ENCODE measurements at regions not wholly inside any gene's neighbourhood (a gene's known extent, or its start where the extent isn't known, plus 50 kb on each side); places are given as distances from the start of the nearest gene placed in this dataset.

GRCh38 chr5:6088706-6089105, 289.6 kb downstream of the MED10 start:
- no peak overlapping the region for H3K27ac ChIP-seq (ENCODE audit: low read depth, low read length)
- DNase-seq (no peak), ATAC-seq (no peak)
- Mint-ChIP-seq H3K27me3 (peaks cover 0 to 9% (median 5%) of the 10 kb centered on the region in 5 donors), H3K36me3 (no peaks in the 10 kb centered on the region), H3K4me3 (no peak overlapping the region), H3K4me1 (peaks cover 0 to 1% (median 0%) of the 10 kb centered on the region in 7 donors), H3K27ac (no peak overlapping the region), H3K9me3 (peaks cover 0 to 8% (median 0%) of the 10 kb centered on the region in 11 donors)
- H3K36me3 ChIP-seq (ENCODE audit: control insufficient read depth in 2 of 3, insufficient read depth in 3 of 3, low read length in 3 of 3): no peaks in the 10 kb centered on the region
- H3K4me3 ChIP-seq (ENCODE audit: low read length): no peak overlapping the region
- ChIA-PET CTCF (no interaction called here), POLR2A (no interaction called here)
- no peaks in the 10 kb centered on the region for H3K4me1 ChIP-seq (ENCODE audit: control insufficient read depth in 2 of 2, insufficient read depth in 2 of 2, low read length in 2 of 2)
- H3K9me3 ChIP-seq (ENCODE audit: control insufficient read depth in 2 of 3, low read length in 3 of 3): no peaks in the 10 kb centered on the region
- intact Hi-C loops (cut with micrococcal nuclease): no loop called here
- no peaks in the 10 kb centered on the region for H3K27me3 ChIP-seq (ENCODE audit: control insufficient read depth in 2 of 2, insufficient read depth in 2 of 2, low read length in 2 of 2)

GRCh38 chr5:6087576-6087975, 290.8 kb downstream of the MED10 start:
- no peaks in the 10 kb centered on the region for H3K36me3 Mint-ChIP-seq
- no peak overlapping the region for H3K4me3 ChIP-seq (ENCODE audit: low read length)
- H3K4me1 Mint-ChIP-seq: peaks cover 0 to 1% (median 0%) of the 10 kb centered on the region in 7 donors
- H3K27me3 ChIP-seq (ENCODE audit: control insufficient read depth in 2 of 2, insufficient read depth in 2 of 2, low read length in 2 of 2): no peaks in the 10 kb centered on the region
- ATAC-seq (no peak), DNase-seq (no peak)
- no peaks in the 10 kb centered on the region for H3K4me1 ChIP-seq (ENCODE audit: control insufficient read depth in 2 of 2, insufficient read depth in 2 of 2, low read length in 2 of 2)
- H3K27ac ChIP-seq (ENCODE audit: low read depth, low read length): no peak overlapping the region
- H3K27ac Mint-ChIP-seq: no peak overlapping the region
- intact Hi-C loops (cut with micrococcal nuclease): no loop called here
- H3K9me3 Mint-ChIP-seq: peaks cover 0 to 6% (median 0%) of the 10 kb centered on the region in 11 donors
- H3K4me3 Mint-ChIP-seq: no peak overlapping the region
- peaks cover 0 to 9% (median 5%) of the 10 kb centered on the region in 5 donors for H3K27me3 Mint-ChIP-seq
- no peaks in the 10 kb centered on the region for H3K9me3 ChIP-seq (ENCODE audit: control insufficient read depth in 2 of 3, low read length in 3 of 3)
- CTCF ChIA-PET: no interaction called here
- POLR2A ChIA-PET: no interaction called here
- H3K36me3 ChIP-seq (ENCODE audit: control insufficient read depth in 2 of 3, insufficient read depth in 3 of 3, low read length in 3 of 3): no peaks in the 10 kb centered on the region

GRCh38 chr5:6086871-6087270, 291.5 kb downstream of the MED10 start:
- no peak for DNase-seq
- ChIA-PET CTCF (no interaction called here), POLR2A (no interaction called here)
- intact Hi-C loops (cut with micrococcal nuclease): no loop called here
- H3K36me3 ChIP-seq (ENCODE audit: control insufficient read depth in 2 of 3, insufficient read depth in 3 of 3, low read length in 3 of 3): no peaks in the 10 kb centered on the region
- no peaks in the 10 kb centered on the region for H3K9me3 ChIP-seq (ENCODE audit: control insufficient read depth in 2 of 3, low read length in 3 of 3)
- peaks cover 0 to 4% (median 0%) of the 10 kb centered on the region in 11 donors for H3K9me3 Mint-ChIP-seq
- H3K27me3 ChIP-seq (ENCODE audit: control insufficient read depth in 2 of 2, insufficient read depth in 2 of 2, low read length in 2 of 2): no peaks in the 10 kb centered on the region
- H3K4me3 ChIP-seq (ENCODE audit: low read length): no peak overlapping the region
- H3K27me3 Mint-ChIP-seq: peaks cover 0 to 9% (median 5%) of the 10 kb centered on the region in 5 donors
- no peak for ATAC-seq
- H3K36me3 Mint-ChIP-seq: no peaks in the 10 kb centered on the region
- H3K27ac Mint-ChIP-seq: no peak overlapping the region
- no peaks in the 10 kb centered on the region for H3K4me1 ChIP-seq (ENCODE audit: control insufficient read depth in 2 of 2, insufficient read depth in 2 of 2, low read length in 2 of 2)
- no peak overlapping the region for H3K4me3 Mint-ChIP-seq
- peaks cover 0 to 1% (median 0%) of the 10 kb centered on the region in 7 donors for H3K4me1 Mint-ChIP-seq
- no peak overlapping the region for H3K27ac ChIP-seq (ENCODE audit: low read depth, low read length)

- peaks cover 0 to 1% (median 0%) of the 10 kb centered on the region in 7 donors for H3K4me1 Mint-ChIP-seq
- Histone ChIP-seq H3K4me3 (ENCODE audit: low read length) (no peak overlapping the region), H3K9me3 (ENCODE audit: control insufficient read depth in 2 of 3, low read length in 3 of 3) (no peaks in the 10 kb centered on the region), H3K27me3 (ENCODE audit: control insufficient read depth in 2 of 2, insufficient read depth in 2 of 2, low read length in 2 of 2) (no peaks in the 10 kb centered on the region), H3K36me3 (ENCODE audit: control insufficient read depth in 2 of 3, insufficient read depth in 3 of 3, low read length in 3 of 3) (no peaks in the 10 kb centered on the region), H3K4me1 (ENCODE audit: control insufficient read depth in 2 of 2, insufficient read depth in 2 of 2, low read length in 2 of 2) (no peaks in the 10 kb centered on the region), H3K27ac (ENCODE audit: low read depth, low read length) (no peak overlapping the region)
- H3K4me3 Mint-ChIP-seq: no peak overlapping the region
- DNase-seq (no peak), ATAC-seq (no peak)
- no peaks in the 10 kb centered on the region for H3K36me3 Mint-ChIP-seq
- POLR2A ChIA-PET: no interaction called here
- intact Hi-C loops (cut with micrococcal nuclease): no loop called here
- H3K27me3 Mint-ChIP-seq: peaks cover 0 to 9% (median 7%) of the 10 kb centered on the region in 5 donors
- peaks cover 0 to 4% (median 0%) of the 10 kb centered on the region in 11 donors for H3K9me3 Mint-ChIP-seq
- H3K27ac Mint-ChIP-seq: no peak overlapping the region
- CTCF ChIA-PET: no interaction called here
Observed at GRCh38 chr5:6085341-6085860, 292.9 kb downstream of the MED10 start.

GRCh38 chr5:6084836-6085235, 293.5 kb downstream of the MED10 start:
- no peak overlapping the region for H3K27ac Mint-ChIP-seq

GRCh38 chr5:6084376-6084775, 294.0 kb downstream of the MED10 start:
- CTCF ChIA-PET: no interaction called here
- Histone ChIP-seq H3K4me1 (ENCODE audit: control insufficient read depth in 2 of 2, insufficient read depth in 2 of 2, low read length in 2 of 2) (no peaks in the 10 kb centered on the region), H3K36me3 (ENCODE audit: control insufficient read depth in 2 of 3, insufficient read depth in 3 of 3, low read length in 3 of 3) (no peaks in the 10 kb centered on the region), H3K9me3 (ENCODE audit: control insufficient read depth in 2 of 3, low read length in 3 of 3) (no peaks in the 10 kb centered on the region), H3K27me3 (ENCODE audit: control insufficient read depth in 2 of 2, insufficient read depth in 2 of 2, low read length in 2 of 2) (no peaks in the 10 kb centered on the region), H3K4me3 (ENCODE audit: low read length) (no peak overlapping the region), H3K27ac (ENCODE audit: low read depth, low read length) (no peak overlapping the region)
- Mint-ChIP-seq H3K36me3 (no peaks in the 10 kb centered on the region), H3K4me1 (peaks cover 0 to 1% (median 0%) of the 10 kb centered on the region in 7 donors), H3K27me3 (peaks cover 0 to 9% (median 5%) of the 10 kb centered on the region in 5 donors), H3K27ac (no peak overlapping the region), H3K9me3 (peaks cover 0 to 4% (median 0%) of the 10 kb centered on the region in 11 donors), H3K4me3 (no peak overlapping the region)
- intact Hi-C loops (cut with micrococcal nuclease): no loop called here
- POLR2A ChIA-PET: no interaction called here
- no peak for ATAC-seq
- DNase-seq: no peak

More at GRCh38 chr5:6084836-6085235, 293.5 kb downstream of the MED10 start:
- Mint-ChIP-seq H3K4me1 (peaks cover 0 to 1% (median 0%) of the 10 kb centered on the region in 7 donors), H3K9me3 (peaks cover 0 to 4% (median 0%) of the 10 kb centered on the region in 11 donors), H3K36me3 (no peaks in the 10 kb centered on the region), H3K4me3 (no peak overlapping the region), H3K27me3 (peaks cover 0 to 9% (median 5%) of the 10 kb centered on the region in 5 donors)
- H3K4me1 ChIP-seq (ENCODE audit: control insufficient read depth in 2 of 2, insufficient read depth in 2 of 2, low read length in 2 of 2): no peaks in the 10 kb centered on the region
- no peaks in the 10 kb centered on the region for H3K36me3 ChIP-seq (ENCODE audit: control insufficient read depth in 2 of 3, insufficient read depth in 3 of 3, low read length in 3 of 3)
- ATAC-seq (no peak), DNase-seq (no peak)
- H3K27me3 ChIP-seq (ENCODE audit: control insufficient read depth in 2 of 2, insufficient read depth in 2 of 2, low read length in 2 of 2): no peaks in the 10 kb centered on the region
- H3K4me3 ChIP-seq (ENCODE audit: low read length): no peak overlapping the region
- no peak overlapping the region for H3K27ac ChIP-seq (ENCODE audit: low read depth, low read length)
- intact Hi-C loops (cut with micrococcal nuclease): no loop called here
- no peaks in the 10 kb centered on the region for H3K9me3 ChIP-seq (ENCODE audit: control insufficient read depth in 2 of 3, low read length in 3 of 3)
- CTCF ChIA-PET: no interaction called here
- POLR2A ChIA-PET: no interaction called here

- H3K36me3 Mint-ChIP-seq: no peaks in the 10 kb centered on the region
- H3K4me1 ChIP-seq (ENCODE audit: control insufficient read depth in 2 of 2, insufficient read depth in 2 of 2, low read length in 2 of 2): no peaks in the 10 kb centered on the region
- intact Hi-C loops (cut with micrococcal nuclease): no loop called here
- H3K27ac Mint-ChIP-seq: no peak overlapping the region
- H3K4me3 ChIP-seq (ENCODE audit: low read length): no peak overlapping the region
- DNase-seq (no peak), ATAC-seq (no peak)
- H3K27me3 ChIP-seq (ENCODE audit: control insufficient read depth in 2 of 2, insufficient read depth in 2 of 2, low read length in 2 of 2): no peaks in the 10 kb centered on the region
- ChIA-PET POLR2A (no interaction called here), CTCF (no interaction called here)
- H3K4me1 Mint-ChIP-seq: no peaks in the 10 kb centered on the region
- H3K27me3 Mint-ChIP-seq: peaks cover 0 to 9% (median 4%) of the 10 kb centered on the region in 5 donors
- H3K4me3 Mint-ChIP-seq: no peak overlapping the region
- no peaks in the 10 kb centered on the region for H3K36me3 ChIP-seq (ENCODE audit: control insufficient read depth in 2 of 3, insufficient read depth in 3 of 3, low read length in 3 of 3)
- H3K9me3 ChIP-seq (ENCODE audit: control insufficient read depth in 2 of 3, low read length in 3 of 3): no peaks in the 10 kb centered on the region
- no peak overlapping the region for H3K27ac ChIP-seq (ENCODE audit: low read depth, low read length)
- peaks cover 0 to 4% (median 0%) of the 10 kb centered on the region in 11 donors for H3K9me3 Mint-ChIP-seq
Observed at GRCh38 chr5:6083311-6083978, 294.9 kb downstream of the MED10 start.

Measured in naive thymus-derived CD4-positive, alpha-beta T cell (primary cell).